ENCODE measurements at regions not wholly inside any gene's neighbourhood (a gene's known extent, or its start where the extent isn't known, plus 50 kb on each side); places are given as distances from the start of the nearest gene placed in this dataset.

- TF ChIP-seq, protein P1, sequence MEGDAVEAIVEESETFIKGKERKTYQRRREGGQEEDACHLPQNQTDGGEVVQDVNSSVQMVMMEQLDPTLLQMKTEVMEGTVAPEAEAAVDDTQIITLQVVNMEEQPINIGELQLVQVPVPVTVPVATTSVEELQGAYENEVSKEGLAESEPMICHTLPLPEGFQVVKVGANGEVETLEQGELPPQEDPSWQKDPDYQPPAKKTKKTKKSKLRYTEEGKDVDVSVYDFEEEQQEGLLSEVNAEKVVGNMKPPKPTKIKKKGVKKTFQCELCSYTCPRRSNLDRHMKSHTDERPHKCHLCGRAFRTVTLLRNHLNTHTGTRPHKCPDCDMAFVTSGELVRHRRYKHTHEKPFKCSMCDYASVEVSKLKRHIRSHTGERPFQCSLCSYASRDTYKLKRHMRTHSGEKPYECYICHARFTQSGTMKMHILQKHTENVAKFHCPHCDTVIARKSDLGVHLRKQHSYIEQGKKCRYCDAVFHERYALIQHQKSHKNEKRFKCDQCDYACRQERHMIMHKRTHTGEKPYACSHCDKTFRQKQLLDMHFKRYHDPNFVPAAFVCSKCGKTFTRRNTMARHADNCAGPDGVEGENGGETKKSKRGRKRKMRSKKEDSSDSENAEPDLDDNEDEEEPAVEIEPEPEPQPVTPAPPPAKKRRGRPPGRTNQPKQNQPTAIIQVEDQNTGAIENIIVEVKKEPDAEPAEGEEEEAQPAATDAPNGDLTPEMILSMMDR (IDR thresholded peaks at IDR 0.05), result no peak
- TF ChIP-seq POLR2A (IDR thresholded peaks at IDR 0.05), result no peak
Observed at GRCh38 chr16:76190480-76190879, 86.7 kb upstream of the CNTNAP4 start.
